GM19193 (cell line): ENCODE measurements at regions not wholly inside any gene's neighbourhood (a gene's known extent, or its start where the extent isn't known, plus 50 kb on each side); places are given as distances from the start of the nearest gene placed in this dataset.

Source experiments
- POLR2A ChIP-seq: IDR thresholded peaks from 4 replicates; pipeline ENCODE4 v1.6.1; 2011; ENCODE audit not compliant: insufficient read depth, insufficient read length; ENCODE audit errors: extremely low read depth

DNA sequence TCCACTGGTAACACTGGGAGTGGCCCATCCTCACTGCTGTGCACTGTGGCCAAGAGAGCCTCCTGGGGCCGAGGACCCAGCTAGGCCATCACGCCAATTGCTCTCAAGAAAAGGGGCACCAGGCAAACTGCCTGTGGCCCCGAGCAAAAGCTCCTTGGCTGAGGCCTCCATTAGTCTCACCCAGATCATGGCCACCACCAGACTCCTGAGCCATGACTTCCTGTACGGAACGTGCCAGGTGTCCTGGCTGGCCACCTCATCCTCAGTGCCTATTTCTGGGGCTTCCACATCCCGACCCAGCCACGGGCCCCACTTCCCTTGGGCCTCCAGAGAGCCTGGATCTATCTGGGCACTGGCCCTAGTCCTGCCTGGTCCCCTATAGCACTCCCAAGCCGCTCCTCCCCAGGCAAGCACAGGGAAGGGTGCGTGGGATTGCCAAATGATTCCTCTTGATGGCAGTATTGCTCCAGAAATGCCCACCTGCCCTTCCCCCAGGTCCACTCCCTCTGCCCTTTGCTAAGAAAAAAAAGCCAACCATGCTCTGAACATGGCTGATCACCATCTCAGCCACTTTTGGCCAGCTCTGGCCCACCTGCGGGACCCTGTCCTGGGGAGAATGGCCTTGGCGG, 212.6 kb upstream of the AGTR2 start:
- no peak for TF ChIP-seq POLR2A

DNA sequence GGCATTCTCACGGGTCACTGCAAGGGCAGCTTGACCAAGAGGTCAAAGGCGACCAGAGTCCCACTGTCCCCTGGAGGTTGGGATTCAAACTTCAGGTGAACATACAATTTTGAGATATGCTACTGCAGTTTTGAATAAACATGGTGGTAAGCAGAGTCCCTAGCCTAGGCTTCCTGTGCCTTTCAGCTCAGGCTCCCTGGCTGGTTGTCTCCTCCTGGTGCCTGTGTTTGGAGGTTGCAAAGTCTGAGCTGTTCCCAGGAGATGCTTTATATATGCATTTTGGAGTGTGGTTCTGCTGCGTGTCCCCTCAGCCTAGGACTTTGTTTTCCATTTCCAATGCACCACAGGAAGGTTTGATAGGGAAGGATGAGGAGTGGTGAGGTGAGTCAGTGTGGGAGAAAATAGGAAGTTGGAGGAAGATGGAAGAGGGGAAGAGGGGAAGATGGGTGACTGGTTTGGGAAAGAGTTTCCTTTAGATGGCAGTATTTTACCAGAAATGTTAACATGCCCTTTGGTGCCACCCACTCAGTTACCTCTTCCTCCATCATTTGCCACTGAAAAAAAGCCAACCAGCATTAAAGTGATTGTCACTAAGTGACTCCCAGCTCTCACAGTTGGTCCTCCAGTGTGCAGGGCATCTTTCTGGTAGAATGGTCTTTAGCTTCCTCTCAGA, 211.7 kb upstream of the AGTR2 start:
- TF ChIP-seq POLR2A, result no peak

DNA sequence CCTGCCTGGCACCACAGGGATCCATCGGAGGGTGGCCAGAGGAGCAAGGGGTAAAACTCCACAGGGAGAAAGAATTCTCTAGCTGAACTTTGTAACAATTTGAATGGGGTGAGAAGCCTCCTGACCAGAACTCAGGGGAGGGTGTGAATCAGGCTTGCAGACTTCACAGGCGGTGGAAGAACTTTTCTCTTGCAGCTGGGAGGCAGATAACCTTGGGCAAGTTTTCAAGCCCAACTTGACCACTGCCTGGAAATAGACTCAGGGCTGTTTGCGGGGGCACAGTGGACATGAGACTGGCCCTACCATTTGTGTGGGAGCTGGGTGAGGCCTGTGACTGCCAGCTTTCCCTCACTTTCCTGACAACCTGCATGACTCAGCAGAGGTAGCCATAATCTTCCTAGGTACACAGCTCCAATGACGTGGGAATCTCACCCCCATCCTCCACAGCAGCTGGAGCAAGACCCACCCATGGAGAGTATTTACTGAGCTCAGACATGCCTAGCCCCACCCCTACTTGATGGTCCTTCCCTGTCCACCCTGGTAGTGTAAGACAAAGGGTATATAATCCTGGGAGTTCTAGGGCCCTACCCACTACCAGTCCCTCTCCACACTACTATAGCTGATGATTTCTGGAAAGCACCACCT, 210.0 kb upstream of the AGTR2 start:
- no peak for TF ChIP-seq POLR2A

DNA sequence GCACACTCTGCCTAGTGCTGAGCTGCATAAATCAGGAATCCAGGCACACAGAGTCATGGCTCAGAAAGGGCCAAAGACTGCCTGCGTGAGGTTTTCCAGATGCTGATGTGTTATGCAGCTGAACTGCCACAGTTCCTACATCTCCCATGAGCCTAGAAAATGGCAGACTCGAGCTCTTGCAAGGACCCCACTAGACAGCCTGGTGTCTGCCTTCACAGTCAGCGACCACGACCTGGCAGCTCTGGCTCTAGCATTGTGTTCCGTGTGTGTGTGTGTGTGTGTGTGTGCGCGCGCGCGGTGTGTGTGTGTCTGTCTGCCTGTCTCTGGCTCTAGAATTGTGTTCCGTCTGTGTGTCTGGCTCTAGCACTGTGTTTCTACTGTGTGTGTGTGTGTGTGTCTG, 203.6 kb upstream of the AGTR2 start:
- no peak for TF ChIP-seq POLR2A

DNA sequence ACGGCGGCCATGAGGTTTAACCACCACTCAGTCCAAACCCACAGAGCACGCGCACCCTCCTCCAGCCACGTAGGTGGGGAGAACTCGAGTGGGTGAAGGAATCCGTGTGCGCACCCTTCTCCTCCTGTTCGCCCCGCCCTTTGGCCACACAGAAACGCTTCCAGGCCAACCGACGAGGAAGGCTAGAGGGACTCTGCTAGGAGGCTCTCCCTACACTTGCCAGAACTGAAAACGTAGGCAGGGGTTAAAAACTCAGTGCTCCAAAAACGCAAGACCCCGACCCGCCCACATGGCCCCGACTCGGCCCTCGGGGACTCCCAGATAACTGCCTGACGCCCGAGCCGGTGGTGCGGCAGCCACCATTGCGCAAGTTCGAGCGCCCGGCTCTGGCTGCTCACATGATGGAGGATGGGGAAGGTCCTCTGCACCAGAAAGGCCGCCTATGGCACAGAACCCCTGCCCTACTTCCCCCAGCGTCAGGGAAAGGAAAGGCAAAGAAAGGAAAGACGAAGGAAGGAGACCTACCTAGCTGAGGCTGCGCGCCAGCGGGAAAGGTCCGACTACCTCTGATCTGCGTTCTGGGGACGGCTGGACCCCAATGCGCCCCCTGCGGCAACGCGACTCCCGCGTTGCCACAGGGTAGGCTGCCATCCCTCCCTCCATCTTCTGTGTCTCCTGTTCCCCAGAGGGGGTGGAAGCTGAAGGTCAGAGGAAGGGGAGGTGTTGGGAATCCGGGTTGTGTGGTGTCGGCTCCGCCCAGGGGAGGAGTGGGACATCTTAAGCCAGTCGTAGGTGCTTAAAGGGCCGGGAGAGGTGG, 201.9 kb upstream of the AGTR2 start:
- TF ChIP-seq POLR2A, result peak; percentile 53

DNA sequence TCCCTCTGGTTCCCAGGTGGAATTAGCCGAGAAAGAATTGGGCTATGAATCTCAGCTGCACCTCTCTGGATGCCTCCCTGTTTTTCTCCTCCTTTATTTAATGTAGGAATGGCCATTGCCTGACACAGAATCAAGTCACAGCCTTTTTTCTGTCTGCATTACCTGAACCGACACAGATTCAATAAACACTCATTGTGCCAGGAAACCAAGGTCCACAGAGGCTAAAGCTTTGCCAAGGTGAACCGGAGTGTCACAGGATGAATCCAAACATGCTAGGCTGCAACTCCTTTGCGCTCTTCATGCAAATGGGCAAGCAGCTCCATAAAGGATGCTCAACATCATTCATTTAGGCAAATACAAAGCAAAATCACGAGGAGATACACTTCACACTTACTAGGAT, 199.8 kb upstream of the AGTR2 start:
- no peak for TF ChIP-seq POLR2A

DNA sequence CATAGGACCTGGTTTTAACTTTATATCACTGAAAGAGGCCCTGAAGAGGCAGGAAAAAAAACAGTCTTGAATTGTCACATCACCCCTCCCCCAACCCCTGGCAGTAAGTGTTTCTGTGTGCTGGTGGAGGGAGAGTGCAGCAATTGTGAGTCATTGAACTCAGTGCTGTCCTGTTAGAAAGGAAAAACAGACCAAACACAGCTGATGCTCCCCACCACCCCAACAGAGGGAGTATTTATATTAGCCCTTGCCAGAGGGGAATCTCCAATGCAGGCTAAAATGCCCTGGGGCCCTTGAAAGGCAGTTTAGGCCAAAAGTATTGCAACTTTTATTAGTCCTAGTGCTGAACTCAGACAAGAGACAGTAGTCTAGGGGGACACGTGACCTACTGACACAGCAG, 197.8 kb upstream of the AGTR2 start:
- TF ChIP-seq POLR2A, result no peak

DNA sequence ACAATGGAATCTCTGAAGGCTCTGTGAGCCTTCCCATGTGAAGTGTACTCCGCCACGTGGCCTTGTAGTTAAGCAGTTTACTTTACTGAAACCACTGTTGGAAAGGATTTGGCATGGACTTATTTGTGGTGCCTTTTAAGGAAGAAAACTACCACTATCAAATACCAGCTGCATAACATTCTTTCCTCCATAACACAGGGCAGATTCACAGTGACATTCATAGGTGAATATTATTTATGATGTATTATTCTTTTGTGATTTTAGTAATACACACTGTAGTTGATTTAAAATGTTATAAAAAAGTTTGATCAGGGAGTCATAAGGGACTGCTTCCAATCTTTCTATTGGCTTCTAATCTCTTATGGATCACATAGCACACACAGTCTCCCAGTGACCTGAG, 192.5 kb upstream of the AGTR2 start:
- TF ChIP-seq POLR2A, result no peak

DNA sequence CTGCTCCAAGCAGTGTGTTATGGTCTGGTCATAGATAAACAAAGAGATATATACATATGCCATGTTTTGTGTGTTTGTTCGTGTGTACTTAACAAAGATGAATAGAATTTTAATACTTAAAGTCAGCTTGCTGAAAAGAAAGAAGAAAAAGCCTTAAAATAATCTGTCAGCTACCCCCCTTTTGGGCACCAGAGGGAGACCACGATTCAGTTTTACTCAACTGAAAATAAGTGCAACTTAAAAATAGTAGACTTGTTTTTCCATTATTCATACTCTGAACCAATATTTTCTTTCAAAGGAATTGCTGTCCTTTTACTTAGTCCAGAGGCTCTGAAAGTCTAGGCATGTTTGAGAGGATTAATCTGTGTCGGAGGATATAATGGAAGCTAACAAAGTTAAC, 181.7 kb upstream of the AGTR2 start:
- no peak for TF ChIP-seq POLR2A

DNA sequence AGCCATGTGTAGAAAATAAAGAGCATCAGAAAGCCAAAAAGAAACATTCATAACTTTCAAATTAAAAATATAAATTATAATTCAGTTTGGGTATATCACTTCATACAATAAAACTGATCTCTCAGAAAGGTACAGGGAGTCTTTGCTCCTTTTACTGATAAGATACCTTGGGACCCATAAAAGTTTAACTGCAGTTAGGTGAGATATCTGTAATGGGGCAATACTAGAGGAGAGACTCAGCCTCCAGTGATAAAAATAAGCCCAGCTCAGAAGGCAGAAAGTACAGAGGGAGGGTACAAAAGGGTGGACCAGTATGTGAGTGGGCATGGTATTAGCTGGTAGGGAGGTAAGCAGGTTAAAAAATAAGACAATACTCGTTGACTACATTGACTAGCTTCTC, 180.9 kb upstream of the AGTR2 start:
- TF ChIP-seq POLR2A, result no peak

DNA sequence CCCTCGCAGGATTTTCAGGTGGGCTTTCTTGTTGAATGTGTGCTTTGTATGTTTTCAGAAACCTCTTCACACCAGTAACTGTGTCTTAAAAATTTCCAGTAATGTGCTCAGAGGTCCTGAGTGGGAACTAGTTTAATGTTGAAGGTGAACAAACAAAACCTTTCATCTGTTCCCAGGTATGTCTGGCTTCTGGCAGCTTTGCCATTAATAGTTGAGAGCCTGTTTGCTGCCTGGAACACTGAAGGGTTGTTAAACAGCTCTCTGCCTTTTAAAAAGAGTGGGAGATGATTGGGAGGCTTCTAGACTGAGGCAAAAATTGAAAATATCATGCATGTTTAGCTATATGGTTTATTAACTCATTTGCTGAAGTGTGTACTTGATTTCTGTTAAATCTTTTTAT, 161.2 kb upstream of the AGTR2 start:
- TF ChIP-seq POLR2A, result no peak

DNA sequence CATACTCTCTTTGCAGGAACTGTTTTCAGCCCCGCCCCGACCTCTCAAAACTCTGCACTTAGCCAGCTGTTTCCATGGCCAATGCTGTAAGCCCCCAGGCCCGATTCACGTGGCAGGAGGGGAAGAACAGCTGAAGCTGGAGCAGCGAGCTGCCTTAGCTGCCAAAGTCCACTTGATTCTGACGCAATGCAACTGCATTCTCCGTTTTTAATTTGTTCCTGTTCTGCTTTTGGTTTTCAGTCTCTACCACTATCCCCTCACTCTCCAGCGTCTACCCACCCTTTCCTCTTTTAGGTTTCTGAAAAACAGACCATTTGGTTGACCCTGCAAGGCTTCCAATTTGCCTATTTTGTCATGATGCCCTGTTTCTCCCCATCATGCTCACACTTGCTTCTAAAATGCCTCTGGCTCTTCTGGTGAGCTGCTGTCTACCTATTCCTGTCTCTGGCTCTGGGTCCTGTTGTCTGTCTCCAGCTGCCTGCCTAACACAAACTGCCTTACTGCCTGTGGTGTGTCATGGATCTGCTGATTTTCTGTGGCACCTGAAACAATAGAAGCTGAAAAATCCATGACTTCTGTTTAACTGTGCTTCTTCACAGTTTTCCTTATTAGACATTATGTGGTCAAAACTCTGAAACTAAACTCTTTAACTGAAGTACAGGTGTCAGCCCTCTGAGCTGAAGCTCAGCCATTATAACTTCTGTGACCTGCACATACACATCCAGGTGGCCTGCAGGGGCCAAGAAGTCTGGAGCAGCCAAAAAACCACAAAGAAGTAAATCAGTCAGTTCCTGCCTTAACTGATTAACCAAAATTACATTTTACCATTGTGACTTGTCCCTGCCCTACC, 160.5 kb upstream of the AGTR2 start:
- TF ChIP-seq POLR2A, result peak; percentile 12

DNA sequence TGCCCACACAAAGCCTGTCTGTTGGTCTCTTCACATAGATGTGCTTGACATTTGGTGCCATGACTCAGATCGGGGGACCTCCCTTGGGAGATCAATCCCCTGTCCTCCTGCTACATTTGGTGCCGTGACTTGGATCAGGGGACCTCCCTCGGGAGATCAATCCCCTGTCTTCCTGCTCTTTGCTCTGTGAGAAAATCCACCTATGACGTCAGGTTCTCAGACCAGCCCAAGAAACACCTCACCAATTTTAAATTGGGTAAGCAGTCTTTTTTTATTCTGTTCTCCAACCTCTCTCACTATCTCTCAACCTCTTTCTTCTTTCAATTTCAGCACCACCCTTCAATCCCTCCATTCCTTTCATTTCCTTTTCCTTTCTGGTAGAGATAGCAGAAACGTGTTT, 159.6 kb upstream of the AGTR2 start:
- TF ChIP-seq POLR2A, result no peak

DNA sequence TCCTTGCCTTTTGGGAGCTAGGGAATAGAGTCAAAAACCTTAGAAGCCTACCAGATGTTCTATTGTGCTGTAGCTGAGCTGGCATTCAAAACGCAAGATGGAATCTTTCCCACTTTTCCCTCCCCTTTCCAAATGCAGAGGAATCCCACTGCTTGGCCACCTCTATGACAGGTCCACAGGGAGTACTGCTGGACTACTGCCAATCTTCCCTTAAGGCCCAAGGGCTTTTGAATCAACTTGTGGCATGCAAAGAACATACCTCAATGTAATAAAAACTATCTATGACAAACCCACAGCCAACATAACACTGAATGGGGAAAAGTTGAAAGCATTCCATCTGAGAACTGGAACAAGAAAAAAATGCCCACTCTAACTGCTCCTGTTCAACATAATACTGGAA, 139.2 kb upstream of the AGTR2 start:
- TF ChIP-seq POLR2A, result no peak
